H1 (cell line): ENCODE measurements at regions not wholly inside any gene's neighbourhood (a gene's known extent, or its start where the extent isn't known, plus 50 kb on each side); places are given as distances from the start of the nearest gene placed in this dataset.

ENCODE experiments used
- ASH2L ChIP-seq: fragments of 200-600, 300-600 bp; sonication (generic); IDR thresholded peaks from one replicate; pipeline ENCODE4 v1.7.1; 2017; ENCODE audit warnings: low read length
- BRCA1 ChIP-seq: IDR thresholded peaks from 2 replicates; pipeline ENCODE4 v1.6.1; 2012; ENCODE audit warnings: low read depth, low read length, improper control_type of control experiment
- CBX8 ChIP-seq: fragments of 300-800, 300-1000 bp; sonication (generic); IDR thresholded peaks from 2 replicates; pipeline ENCODE4 v1.7.1; 2016; ENCODE audit warnings: low read depth, low read length, borderline replicate concordance
- CHD1 ChIP-seq: IDR thresholded peaks from 2 replicates; pipeline ENCODE4 v1.6.1; 2012; ENCODE audit warnings: low read depth, low read length, improper control_type of control experiment
- CTBP2 ChIP-seq: IDR thresholded peaks from 2 replicates; pipeline ENCODE4 v1.7.0; 2011; ENCODE audit warnings: borderline replicate concordance, mild to moderate bottlenecking, moderate library complexity, mixed read lengths, low read length; ENCODE audit not compliant: insufficient read depth, insufficient read length
- CTCF ChIP-seq, 3 experiments: IDR thresholded peaks; 1 replicate in 2 of 3; 2 replicates in 1 of 3; pipeline versions ENCODE4 v1.5.1 to v1.6.1; 2011; ENCODE audit warnings: low read length in 3 of 3, mild to moderate bottlenecking in 3 of 3, inconsistent platforms in 2 of 3, low read depth in 1 of 3, moderate library complexity in 1 of 3; ENCODE audit not compliant: insufficient read depth in 1 of 3; ENCODE audit errors: control extremely low read depth in 1 of 3
- EP300 ChIP-seq, 2 experiments: IDR thresholded peaks; 1 replicate in 1 of 2; 2 replicates in 1 of 2; pipeline ENCODE4 v1.6.1; 2011 to 2012; ENCODE audit warnings: low read depth in 2 of 2, low read length in 2 of 2, mild to moderate bottlenecking in 2 of 2, borderline replicate concordance in 1 of 2, inconsistent platforms in 1 of 2, moderate library complexity in 1 of 2
- RAD21 ChIP-seq, 2 experiments: IDR thresholded peaks in 1 of 2; conservative IDR thresholded peaks in 1 of 2; 2 replicates each; pipeline ENCODE4 v1.6.1; 2011; ENCODE audit warnings: low read depth in 2 of 2, low read length in 2 of 2, improper control_type of control experiment in 1 of 2, inconsistent platforms in 1 of 2, mild to moderate bottlenecking in 1 of 2, moderate library complexity in 1 of 2
- SAP30 ChIP-seq: fragments of 300-600 bp; sonication (generic); IDR thresholded peaks from 2 replicates; pipeline ENCODE4 v1.7.1; 2012; ENCODE audit warnings: low read length, moderate library complexity, mild to moderate bottlenecking, inconsistent platforms; ENCODE audit not compliant: insufficient read depth, insufficient replicate concordance
- SP1 ChIP-seq: IDR thresholded peaks from 2 replicates; pipeline ENCODE4 v1.6.1; 2011; ENCODE audit warnings: low read depth, low read length
- USF2 ChIP-seq: IDR thresholded peaks from 2 replicates; pipeline ENCODE4 v1.6.1; 2011; ENCODE audit warnings: low read length, improper control_type of control experiment

GRCh38 chr17:11144358-11145233 lies 96.4 kb upstream of the SHISA6 start (continued):
- TF ChIP-seq CBX8 (no peak), SP1 (no peak), BRCA1 (peak; percentile 11; the same call in 1 of the 2 replicates), RAD21 (IDR thresholded peaks at IDR 0.05 in 1 of 2, conservative IDR thresholded peaks at IDR 0.05 in 1 of 2; ENCODE audit: low read depth in 2 of 2, low read length in 2 of 2) (peak; percentile 97), EP300 (IDR thresholded peaks at IDR 0.05; ENCODE audit: borderline replicate concordance in 1 of 2, low read depth in 2 of 2, low read length in 2 of 2) (no peak), SAP30 (no peak), CHD1 (no peak), ASH2L (no peak), CTBP2 (no peak), CTCF (IDR thresholded peaks at IDR 0.05; ENCODE audit: control extremely low read depth in 1 of 3, insufficient read depth in 1 of 3, low read depth in 1 of 3, low read length in 3 of 3) (peak; percentile 35 to 80 (median 78)), USF2 (no peak)
- TF ChIP-seq, all 59 proteins: peak for 4
